Renal cortical epithelial cell (primary cell): ENCODE measurements at regions not wholly inside any gene's neighbourhood (a gene's known extent, or its start where the extent isn't known, plus 50 kb on each side); places are given as distances from the start of the nearest gene placed in this dataset.
A peak's percentile ranks its signal among the peaks of the same experiment; 100 is the strongest.
"Not testable (repeated sequence)": the region's sequence is repeated elsewhere in the genome, so short reads cannot be mapped to it uniquely, and the experiment has no call there.

Source experiments
- DNase-seq: peaks from one replicate; pipeline ENCODE4 v3.0.0-alpha.2; 2011; ENCODE audit warnings: low read depth

DNA sequence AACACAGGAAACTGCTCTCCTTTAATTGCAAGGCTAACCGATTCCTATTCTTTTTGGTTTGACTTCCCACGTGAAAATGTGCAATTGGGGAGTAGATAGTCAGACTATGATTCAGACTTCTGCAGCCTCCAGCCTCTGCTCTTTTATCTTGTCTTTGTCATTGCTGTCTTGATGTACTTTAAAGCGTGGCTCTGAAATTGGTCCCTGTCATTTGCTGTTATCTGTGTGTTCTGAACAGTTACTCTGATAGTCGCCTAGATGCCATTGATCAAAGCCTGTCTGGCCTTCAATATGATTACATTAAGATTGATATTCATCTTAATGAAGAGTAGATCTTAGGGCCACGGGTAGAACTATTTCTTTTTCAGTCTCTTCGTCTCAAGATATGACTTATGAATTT is 799.2 kb downstream of the REEP3 start:
- DNase-seq: no peak

- DNase-seq: no peak
Observed at GRCh38 chr10:64329510-64329909, 808.3 kb downstream of the REEP3 start.

DNA sequence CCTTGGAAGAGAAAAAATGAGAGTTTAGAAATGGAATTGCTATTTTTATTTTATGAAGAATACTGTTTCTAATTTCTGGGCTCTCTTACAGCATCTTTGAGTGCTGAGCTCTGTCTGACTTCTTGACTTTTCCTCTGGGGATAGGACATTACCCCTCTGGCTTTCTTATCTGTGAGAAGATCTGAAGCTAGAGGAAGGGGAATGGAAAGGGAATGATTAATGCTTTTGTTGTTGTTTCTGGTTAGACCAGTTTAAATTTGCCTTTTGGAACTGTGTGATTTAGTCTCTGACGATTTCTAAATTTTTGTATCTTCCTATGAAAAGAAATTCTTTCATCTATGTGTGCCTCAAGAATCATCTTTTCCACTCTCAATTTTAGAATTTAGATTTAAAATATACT is 811.4 kb downstream of the REEP3 start:
- DNase-seq: no peak

- peak; percentile 1 for DNase-seq
Observed at GRCh38 chr10:64334084-64334483, 812.9 kb downstream of the REEP3 start.

DNA sequence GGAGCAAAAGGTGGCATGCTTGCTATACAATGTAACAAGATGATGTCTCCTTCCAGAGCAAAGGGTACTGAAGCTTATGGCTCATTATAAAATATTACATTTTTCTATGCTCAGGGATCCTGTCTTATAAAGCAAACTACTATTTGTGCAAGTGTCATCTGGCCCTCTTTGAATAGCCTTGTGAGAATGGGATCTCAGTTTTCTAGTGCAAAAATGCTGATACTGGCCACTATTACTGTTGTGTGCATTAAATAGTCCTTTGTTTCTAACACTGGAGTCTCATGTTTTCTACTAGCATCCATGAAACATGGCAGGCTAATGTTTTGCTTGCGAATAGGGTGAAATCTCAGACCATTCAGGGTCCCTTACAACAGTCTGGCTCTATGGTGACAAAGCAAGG is 823.0 kb downstream of the REEP3 start:
- no peak for DNase-seq

GRCh38 chr10:64345856-64346255 is 824.7 kb downstream of the REEP3 start:
- DNase-seq: no peak

GRCh38 chr10:64346389-64346788 is 825.2 kb downstream of the REEP3 start:
- DNase-seq: no peak

- DNase-seq: no peak
Observed at GRCh38 chr10:64350665-64351064, 829.5 kb downstream of the REEP3 start.

GRCh38 chr10:64358907-64359306 is 837.7 kb downstream of the REEP3 start:
- DNase-seq: no peak

GRCh38 chr10:64360240-64360639 is 839.0 kb downstream of the REEP3 start:
- DNase-seq: not testable (repeated sequence)

GRCh38 chr10:64363687-64364086 is 842.5 kb downstream of the REEP3 start:
- DNase-seq: no peak

GRCh38 chr10:64365663-64366062 is 844.5 kb downstream of the REEP3 start:
- DNase-seq: peak; percentile 24

- peak; percentile 63 for DNase-seq
Observed at GRCh38 chr10:64368298-64368697, 847.1 kb downstream of the REEP3 start.

DNA sequence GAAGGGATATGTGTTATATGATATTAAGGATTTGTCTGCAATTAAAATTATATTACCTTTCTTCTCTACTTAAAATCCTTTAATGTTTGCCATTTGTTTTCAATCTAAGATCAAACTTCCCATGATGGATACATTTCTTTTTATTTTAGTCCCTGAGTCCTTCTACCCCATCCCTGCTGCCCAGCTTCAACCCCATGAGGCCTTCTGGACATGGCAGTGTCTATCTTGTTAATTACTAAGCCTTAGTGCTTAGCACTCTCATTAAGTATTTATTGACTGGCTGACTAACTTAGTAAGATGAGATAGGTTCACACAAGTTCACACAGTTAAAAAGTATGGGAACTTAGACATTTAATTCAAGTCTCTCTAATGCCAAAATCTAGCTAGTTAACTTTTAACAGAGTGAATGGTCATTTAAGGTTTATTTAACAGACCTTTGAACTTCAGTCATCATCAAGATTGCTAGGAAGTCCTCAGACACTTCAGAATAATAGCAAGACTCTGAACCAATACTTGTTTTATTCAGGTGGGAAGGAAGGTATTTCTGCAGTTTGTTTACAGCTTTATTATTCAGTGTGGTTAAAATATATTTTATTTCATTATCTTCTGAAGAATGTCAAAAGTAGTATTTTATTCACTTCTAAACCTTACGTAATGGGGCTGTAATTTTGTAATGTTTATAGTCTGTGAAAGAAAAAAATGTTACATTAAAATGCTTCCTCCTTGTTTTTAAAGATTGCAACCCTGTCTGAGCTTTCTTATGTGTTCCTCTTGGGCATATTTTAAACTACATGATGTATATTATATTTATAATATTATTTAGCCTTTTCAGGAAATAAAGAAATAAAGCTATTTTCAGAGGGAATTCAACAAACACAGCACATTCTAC is 848.9 kb downstream of the REEP3 start:
- DNase-seq: peak; percentile 97

GRCh38 chr10:64374346-64374745 is 853.1 kb downstream of the REEP3 start:
- no peak for DNase-seq

- no peak for DNase-seq
Observed at GRCh38 chr10:64376167-64376566, 855.0 kb downstream of the REEP3 start.

GRCh38 chr10:64379898-64380297 is 858.7 kb downstream of the REEP3 start:
- peak; percentile 33 for DNase-seq

GRCh38 chr10:64385355-64385754 is 864.2 kb downstream of the REEP3 start:
- DNase-seq: no peak

DNA sequence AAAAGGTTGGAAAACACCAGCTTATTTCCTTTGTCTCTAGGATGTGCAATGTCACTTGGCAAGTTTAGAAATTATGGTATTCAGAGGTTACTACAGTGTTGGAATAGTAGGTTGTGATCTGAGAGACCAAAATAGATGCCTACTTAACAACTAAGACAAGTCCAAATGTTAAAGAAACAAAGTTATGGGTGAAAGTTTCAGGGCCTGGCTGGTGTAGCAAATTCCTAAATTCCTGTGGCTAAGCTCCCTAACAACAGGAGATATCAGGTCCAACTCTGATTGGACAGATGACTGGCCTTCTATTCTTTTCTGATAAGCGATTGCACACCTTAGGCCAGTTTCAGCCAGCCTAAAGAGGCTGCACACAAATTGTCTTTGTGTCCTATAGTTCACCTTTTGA is 873.5 kb downstream of the REEP3 start:
- DNase-seq: peak; percentile 47

DNA sequence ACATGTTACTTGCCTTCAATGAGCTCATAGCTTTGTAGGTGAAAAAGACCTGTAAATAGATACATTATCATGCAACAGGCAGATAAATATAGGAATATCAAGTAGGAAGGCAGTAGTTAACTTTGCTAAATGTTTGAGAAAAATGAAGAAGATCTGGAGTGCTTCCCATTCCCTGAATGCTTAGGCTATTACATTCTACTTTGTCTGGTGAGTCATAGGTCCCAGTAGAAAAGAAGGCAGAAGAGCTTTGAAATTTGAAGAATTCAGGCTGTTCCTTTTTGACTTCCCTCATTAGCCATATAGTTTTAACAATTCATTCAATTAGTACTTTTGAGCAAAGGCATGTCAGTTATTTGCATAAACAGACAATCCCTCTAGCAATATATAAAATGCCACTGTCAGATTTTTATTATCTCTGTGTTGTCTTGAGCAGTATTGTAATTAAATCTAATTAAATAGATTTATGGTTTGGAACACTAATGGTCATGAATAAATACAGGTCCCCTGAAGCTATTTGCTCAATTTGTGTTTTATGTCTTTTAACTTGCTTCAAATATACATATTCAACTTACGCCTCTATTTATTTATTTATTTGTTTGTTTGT is 875.0 kb downstream of the REEP3 start:
- peak; percentile 78 for DNase-seq

GRCh38 chr10:64397125-64397524 is 875.9 kb downstream of the REEP3 start:
- DNase-seq: no peak

- no peak for DNase-seq
Observed at GRCh38 chr10:64408391-64409183, 887.4 kb downstream of the REEP3 start.

DNA sequence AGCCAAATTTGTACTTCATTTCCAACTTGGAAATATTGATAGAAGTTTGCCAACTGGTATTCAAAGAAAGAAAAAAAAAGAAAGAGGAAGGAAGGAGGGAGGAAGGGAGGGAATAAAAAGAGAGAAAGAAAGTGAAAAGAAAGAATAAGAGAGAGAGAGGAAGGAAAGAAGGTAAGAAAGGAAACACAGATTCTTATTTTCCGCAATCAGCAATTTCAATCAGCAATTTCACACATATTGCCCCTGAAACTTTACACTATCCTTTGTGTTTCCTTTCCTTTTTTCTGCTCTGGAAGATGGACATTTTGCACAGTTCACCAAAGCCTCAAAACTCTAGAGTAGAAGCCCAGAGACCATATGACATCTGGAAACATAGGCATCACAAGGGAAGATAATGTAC is 888.1 kb downstream of the REEP3 start:
- no peak for DNase-seq
